NCI-H345 (cell line): ENCODE measurements at regions not wholly inside any gene's neighbourhood (a gene's known extent, or its start where the extent isn't known, plus 50 kb on each side); places are given as distances from the start of the nearest gene placed in this dataset.

Experiments
- DNase-seq: peaks from one replicate; lab custom pipeline; 2025; lab: John Stamatoyannopoulos, UW

DNA sequence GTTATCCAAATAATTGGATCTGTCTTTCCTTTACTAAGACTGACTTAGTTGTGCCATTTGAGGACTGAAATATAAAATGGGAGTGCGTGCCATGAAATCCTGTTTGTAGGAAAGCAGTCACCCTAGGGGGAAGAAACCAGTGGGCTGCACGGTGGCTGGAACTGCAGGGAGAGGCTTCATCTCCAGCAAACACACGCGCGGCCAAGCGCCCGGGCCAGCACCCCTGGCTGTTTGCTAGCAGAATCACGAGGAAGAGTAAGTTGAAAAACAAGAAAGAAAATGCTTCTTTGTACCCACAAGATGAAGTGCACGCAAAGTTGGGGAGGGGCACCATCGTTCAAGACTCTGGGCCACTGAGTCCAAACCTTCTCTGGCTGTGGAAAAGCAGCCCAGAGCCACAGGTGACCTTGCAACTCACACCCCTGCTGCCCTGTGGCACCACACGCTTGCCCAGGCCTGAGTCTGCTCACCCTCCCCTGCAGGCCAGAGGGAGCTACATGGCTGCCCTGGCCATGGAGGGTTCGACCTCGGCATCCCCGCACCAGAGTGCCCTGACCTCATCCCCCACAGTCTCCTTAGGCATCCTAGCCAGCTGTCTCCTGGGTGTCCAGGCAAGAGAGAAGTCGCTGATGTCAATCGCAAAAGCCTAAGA, 55.2 kb downstream of the IRX2 start:
- DNase-seq, result no peak

DNA sequence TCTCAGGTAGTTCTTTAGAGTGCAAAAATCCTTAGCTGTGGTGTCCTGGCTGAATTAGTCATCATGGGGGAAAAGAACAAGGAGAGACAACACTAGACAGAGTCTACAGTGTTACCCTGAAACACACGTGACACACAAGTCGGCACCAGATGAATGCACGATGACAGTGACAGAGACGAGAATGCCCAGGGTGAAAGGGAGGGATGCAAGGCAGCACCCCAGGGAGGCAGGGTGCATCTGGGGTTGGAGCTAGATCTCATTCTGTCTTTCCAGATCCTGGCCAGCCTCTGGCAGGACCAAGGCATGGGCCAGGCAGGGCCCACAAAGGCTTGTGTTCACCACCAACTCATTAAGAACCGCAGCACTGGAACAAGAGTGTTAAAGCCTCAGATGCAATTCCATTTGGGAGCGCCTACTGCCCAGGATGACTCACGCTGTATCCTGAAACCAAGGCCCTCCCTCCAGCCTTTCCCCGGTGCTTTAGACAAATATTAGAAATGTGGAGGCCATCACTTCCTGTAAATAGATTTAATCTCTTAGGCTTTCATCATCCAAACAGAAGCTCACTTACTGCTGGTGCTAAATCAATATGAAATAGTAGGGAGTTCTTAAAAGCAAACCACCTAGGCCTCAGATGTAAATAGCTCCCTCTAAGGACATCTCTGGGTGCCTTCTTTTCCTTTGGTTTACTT, 56.1 kb downstream of the IRX2 start:
- DNase-seq, result no peak

DNA sequence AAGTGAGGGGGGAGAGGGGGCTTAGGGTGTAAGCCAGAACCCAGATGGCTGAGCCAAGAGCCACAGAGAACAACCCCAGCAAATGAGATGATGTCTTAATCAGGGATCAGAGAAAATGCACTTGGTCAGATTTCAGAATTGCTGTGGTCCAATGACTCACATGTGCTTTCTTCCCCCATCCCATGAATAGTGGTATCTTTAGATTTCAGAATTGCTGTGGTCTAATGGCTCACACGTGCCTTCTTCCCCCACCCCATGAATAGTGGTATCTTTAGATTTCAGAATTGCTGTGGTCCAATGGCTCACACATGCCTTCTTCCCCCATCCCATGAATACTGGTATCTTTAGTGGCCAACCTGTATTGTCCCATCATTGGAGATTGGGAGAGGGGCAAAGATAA, 59.9 kb downstream of the IRX2 start:
- DNase-seq, result no peak

DNA sequence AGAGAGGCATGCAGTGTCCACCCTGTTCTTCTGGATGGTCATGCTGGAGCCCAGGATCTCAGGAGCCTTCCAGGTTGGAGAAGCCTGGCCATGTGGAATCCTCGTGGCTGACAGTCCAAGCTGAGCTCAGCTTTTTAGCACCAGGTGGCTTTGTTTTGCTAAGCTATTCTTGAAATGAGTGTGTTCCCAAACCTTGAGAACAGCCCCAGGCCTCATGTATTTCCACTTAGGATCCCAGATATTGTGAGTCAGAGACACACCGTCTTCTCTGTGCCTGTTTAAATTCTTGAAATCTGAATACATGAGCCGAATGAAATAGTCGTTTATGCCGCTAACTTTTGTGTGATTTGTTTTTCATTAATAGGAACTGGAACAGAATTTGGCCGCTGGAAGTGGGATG, 61.2 kb downstream of the IRX2 start:
- DNase-seq, result no peak

DNA sequence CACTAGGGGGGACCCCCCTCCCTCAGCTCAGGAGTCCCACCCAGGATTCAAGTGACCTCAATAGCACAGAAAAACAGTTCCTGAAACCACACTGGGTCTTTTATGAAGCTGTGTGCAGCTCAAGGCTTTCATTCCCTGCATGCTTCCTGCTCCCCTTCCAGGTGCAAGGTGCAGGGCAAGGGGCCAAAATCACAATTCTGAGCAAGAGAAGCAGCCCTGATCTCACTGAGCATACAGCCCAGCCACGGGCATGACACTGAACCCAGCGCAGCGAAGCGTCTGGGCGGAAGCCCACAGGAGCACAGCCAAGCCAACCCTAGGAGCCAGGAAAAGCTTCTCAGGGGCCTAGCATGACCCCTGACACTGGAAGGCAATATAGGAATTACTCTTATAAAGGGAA, 62.9 kb downstream of the IRX2 start:
- DNase-seq, result no peak

DNA sequence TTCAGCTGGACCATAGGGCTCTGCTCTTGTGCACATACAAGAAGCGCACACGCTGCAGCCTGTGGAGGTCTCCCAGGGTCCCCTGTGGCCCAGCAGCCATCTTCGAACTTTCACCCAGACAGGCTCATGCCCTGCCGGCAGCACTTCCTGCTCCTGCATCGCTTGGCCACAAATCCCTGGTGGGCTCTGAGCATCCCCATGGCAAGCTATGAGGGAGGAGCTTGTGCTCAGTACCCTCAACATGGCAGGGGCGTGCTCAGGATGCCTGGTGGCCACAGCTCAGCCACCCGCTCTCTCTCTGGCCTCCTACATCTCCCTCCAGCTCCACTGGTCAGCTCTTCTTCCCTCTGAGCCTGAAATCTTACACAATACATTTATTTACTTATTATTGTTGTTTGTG, 63.7 kb downstream of the IRX2 start:
- no peak for DNase-seq

DNA sequence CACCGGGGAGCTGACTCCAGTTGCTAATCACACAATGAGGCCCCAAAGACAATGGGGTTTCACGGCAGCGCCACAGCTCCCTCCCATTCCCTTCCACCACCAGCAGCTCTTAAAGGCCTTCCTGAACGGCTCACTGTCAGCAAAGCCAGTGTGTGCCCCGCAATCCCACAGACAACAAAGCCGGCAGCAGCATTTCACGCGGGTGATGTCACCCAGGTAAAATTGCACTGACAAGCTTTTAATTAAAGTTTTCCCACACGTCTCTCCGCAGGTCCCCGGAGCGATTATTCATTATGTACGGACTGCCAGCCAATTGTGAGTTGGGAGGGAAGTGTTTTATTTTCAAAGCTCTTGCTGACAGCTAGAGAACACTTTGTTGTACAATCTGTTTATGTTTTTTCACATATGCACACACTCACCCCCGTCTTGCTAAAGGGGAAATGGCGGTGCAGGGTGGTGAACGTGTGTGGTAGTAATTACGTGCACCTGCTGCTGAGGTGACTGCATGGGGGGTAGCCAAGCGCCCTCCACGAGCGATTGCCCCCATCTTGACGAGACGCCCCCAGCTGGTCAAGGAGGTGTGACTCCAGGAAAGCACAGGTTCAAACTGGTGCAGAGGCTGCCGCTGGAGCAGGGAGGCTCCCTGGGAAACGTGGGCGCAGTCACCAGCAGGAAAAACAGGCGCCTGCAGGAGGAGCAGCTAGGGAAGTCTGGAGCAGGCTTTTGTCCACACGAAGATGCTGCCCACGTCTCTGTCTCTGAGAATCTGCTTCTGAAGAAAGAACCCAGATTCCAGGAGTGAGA, 65.0 kb downstream of the IRX2 start:
- no peak for DNase-seq

DNA sequence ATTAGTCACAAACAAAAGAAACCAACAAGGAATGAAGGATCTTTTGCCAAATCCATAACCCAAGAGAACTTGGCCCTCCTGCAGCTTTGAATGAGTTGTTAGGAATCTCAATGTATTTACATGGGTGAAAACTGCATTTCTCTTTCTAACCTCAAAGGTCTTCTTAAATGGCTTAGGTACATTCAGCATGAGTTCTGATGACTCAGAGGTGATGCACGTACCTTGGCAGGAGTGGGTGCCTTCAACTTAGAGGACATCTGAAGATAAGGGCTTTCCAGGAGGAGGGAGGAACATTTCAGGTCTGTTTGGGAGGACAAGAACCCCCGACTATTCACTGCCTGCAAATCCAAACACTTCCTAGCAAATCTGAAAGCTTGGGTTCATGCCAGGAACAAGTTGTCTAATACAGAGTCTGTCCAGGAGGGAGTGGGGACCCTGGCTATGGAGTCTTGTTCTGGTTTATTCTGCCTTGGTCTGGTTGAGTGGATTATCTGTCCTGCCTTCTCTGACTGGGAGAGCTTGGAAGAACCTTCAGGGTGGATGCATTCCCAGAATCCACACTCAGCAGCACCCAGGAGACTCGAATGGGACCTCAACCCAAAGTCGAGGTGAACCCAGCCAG, 65.7 kb downstream of the IRX2 start:
- no peak for DNase-seq

DNA sequence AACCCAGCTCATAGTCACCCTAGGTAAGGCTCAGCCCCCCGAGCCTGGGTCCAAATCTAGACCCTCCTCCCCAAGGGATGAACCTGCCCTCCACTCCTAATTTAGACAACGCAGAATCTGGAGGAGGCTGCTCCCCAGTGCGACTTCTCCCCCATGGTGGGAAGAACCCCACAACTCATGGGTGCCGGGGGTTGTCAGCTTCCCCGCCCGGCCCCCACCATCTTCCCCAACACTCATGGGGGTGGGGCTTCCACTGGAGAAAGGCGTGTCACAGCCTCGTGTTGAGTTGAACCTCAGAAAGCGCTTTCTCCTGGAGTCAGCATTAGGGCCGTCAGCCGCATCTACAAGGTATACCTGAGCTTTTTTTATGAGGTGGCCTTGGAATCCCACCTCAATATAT, 66.9 kb downstream of the IRX2 start:
- DNase-seq, result no peak

DNA sequence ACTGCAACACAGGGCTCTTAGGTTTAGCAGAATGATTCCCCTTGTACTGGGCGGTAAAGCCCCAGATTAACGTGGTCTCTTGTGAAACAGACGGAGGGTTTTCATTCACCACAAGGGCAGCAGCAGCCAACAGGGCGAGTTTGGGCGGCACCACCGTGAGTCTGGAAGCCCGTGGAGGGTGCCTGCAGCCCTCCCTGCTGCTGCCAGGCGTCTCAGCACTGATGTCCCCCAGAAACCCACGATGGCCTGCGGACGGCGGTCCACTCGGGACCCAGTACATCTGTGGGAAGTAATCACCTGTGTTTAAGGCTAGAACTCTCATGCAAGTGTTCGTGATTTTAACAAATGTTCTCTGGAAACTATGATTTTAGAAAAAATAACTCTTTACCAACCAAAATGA, 67.8 kb downstream of the IRX2 start:
- DNase-seq, result no peak

DNA sequence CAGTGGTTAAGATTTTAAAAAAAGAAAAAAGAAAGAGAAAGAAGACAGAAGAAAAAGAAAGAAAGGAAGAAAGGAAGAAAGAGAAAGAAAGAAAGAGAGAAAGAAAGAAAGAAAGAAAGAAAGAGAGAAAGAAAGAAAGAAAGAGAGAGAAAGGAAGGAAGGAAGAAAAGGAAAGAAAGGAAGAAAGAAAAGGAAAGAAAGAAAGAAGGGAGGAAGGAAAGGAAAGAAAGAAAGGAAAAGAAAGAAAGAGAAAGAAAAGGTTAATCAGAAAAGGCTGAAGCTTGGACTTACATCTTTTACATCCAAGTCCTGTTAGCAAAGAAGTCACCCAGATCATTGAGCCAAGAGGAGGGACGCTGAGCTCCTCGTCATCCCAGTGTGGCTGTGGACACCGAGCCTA, 70.0 kb downstream of the IRX2 start:
- no peak for DNase-seq

DNA sequence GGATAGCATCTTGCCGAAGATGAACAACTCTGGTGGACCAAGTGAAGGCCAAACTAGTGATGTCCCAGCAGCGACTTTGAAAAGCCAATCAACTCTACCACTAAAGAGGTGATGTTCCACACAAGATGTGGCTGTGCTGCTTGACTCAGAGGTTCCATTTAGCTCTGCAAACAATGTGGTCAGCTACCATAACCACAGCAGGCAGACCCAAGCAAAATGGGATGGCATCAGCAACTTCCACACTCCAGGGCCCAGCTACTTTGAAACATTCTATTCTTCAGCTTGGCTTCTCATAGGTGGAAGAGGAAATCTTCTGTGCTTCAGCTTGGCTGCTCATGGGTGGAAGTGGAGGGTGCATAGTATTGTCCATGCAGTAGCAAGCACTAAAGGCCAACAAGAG, 70.5 kb downstream of the IRX2 start:
- no peak for DNase-seq

DNA sequence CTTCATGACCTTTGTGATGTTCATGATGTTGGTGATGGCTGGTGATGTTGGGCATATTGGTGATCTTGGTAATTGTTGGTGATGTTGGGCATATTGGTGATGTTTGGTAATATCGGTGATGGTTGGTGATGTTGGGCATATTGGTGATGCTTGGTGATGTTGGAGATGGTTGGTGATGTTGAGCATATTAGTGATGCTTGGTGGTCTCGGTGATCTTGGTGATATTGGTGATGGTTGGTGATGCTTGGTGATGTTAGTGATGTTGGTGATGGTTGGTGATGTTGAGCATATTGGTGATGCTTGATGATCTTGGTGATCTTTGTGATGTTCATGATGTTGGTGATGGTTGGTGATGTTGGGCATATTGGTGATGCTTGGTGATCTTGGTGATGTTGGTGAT, 73.8 kb downstream of the IRX2 start:
- DNase-seq, result no peak

DNA sequence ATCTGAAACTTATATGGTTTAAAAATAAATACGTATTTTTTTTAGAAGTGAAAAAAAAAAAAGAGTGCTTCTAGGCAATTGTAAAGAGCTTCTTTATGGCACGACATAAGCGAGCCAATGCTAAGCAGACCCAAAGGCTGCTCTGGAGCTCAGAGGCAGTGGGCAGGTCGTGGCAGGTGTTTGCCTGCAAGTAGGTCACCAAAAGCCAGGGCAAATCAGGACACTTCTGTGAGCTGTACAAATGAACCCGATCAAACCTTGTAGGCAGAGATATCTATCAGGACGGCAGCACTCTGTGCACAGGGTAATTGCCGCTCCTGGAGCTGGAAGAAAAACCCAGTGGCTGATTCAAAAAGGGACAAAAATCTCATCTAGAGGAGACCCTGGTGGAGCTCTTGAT, 75.9 kb downstream of the IRX2 start:
- DNase-seq, result no peak

DNA sequence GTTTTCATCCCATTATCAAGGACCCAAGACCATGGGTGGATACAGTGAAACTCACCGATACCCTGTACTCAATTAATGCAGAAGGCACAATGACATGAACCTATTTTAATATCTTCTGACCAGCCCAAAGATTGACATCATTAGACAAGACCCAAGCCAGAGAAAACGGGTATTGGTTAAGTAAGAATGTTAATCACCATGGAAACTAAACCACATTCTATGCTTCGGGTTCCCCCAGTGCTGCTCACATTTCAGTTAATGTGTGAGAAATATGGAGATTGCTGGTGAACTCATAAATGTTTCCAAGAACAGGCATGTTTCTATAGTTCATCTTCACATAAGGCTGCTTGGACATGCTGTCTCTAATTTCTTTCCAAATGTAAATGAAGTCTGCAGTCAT, 77.0 kb downstream of the IRX2 start:
- DNase-seq, result no peak

DNA sequence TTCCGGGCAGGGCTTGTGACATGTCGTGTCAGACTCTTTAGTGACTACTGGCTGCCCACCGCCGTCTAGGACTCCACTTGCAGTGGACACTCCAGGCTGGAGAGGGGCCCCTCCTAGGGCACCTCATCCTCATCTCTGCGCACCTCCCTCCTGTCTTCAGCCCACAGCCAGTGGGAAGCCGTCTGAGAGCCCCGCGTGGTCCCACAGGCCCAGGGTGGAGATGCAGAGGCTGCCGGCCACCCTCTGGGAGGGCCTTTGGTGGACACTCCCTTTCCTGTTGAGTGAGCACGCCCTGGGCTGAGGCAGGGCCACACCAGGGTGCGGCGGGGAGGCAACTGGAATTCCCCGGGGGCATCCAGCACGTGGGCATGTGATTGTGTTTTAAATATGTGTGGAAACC, 80.5 kb downstream of the IRX2 start:
- DNase-seq, result no peak

DNA sequence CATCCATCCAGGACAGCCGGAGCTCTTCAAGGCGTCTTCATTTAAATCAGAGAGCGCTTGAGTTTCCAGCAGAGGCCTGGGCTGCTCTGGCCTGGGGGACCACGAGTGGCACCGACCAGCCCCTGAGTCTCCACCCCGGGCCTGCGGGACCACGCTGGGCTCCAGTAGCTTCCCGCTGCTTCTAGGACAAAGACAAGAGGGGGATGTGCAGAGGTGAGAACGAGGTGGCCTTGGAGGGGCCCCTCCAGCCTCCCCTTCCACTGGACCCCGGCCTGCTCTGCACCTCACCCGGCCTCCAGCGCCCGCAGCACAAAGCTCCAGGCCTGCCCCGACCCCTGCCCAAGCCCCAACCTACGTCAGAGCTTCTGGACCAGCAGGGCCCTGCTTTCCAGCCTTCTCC, 81.6 kb downstream of the IRX2 start:
- no peak for DNase-seq

DNA sequence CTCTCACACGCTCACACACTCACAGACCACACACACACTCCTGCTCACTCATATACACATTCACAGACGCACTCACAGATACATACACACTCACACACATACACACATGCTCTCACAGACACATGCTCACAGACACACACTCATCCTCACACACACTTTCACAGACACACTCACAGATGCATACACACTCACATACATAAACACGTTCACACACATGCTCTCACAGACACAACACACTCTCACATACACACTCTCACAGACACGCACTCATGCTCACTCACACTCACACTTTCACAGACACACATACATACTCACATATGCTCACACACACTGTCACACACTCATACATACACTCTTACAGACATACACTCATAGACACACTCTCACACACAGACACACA, 82.2 kb downstream of the IRX2 start:
- no peak for DNase-seq

DNA sequence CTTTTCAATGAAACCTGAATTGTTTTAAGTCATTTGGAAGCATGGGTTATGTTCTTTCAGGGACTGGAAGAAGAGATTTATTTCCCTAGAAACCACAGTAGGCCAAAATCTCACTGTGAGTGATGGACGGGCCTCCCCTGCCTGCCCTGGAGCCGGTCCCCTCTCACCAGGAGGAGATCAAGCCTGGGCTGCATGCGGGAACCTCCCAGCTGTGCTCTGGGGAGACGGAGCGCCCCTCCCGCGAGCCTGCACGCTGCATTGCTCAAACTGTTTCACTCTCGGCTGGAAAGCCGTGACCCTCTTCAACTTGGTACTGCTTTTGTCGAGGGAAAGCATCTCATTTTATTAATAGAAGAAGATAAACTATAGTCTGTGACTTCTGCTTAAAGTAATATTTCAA, 85.4 kb downstream of the IRX2 start:
- DNase-seq, result no peak

DNA sequence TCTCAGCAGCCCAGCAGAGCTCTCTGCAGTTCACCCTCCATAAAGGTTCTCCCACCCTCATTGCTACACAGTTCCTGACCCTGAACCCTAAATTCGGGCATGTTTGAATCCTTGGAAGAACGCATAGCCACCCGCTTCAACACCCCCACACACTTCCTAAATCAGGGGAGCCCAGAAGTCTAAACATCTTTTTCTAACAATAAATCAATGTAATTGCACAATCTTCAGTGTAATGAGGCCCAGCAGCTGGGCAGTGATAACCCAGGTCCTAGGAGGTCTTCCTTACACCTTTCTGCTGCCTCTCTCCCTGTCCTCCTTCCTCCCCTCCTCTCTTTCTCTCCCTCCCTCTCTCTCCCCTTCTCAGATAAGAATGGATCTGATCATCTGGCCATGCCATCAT, 88.0 kb downstream of the IRX2 start:
- no peak for DNase-seq

DNA sequence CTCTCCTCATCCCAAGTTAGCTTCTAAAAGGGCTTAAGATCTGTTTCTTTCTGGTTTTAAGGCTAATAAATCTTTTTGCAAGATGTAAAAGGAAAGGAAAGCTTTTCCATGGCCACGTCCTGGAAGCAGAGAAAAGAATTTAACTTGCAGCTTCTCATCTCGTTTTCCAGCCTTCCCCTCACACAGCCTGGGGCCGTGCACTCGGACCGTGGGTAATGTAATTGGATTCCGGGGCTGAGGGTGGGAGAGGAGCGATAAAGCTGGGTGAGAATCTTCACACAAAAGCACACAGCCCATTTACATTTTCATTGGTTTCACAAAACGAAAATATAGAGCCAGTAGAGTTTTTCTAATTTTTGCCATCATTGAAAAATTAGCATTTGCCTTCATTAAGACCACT, 91.2 kb downstream of the IRX2 start:
- no peak for DNase-seq

DNA sequence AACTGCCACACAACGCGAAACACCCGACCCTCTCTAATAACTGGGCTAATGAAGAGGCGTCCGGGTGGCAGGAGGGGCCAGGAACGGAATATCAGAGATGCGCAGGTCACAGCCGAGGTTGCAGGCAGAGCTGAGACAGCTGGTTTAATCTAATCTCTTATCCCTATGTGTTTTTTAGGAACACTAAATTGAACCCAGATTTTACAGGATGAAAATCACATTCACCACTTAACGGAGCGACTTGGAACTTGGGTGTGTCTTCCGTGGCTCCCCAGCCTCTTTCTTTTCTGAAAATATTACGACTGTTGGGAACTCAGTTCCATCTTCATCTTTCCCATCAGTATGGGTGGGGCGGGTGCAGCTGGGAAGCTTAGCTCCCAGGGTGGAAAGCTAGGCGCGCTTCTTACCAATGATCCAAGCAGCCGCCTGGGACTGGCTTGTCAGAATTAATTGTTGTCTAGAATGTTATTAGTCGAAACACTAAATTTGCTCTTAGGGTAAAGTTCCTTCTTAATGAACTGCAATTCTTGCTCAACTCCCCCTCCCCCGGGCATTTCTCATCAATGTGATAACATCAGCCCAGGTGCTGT, 92.5 kb downstream of the IRX2 start:
- no peak for DNase-seq

DNA sequence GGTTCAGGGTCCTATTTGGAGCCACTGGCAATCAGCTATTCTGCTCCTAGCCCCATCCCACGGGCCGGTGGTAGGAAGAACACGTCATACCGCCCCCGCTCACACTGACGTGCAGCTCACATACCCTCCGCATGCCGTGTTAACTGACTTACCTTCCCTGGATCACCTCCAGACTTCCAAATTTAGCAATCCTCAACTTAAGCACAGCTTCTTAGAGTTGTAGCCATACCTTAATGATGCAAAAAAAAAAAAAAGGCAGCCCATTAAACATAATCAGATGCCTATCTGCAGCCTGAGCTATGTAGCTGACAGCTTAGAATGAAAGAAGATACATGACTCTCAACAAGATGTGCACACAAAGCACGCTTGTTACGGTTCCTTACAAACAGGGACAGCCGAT, 93.0 kb downstream of the IRX2 start:
- no peak for DNase-seq
